GM23338 (cell line): ENCODE measurements at regions not wholly inside any gene's neighbourhood (a gene's known extent, or its start where the extent isn't known, plus 50 kb on each side); places are given as distances from the start of the nearest gene placed in this dataset.

Experiments used
- ATAC-seq: fragments of 200-7000 bp; cut with Tn5 transposase; 3 replicates; pipeline ENCODE4 v1.9.1; 2020
- DNase-seq: peaks from one replicate; pipeline ENCODE4 v3.0.0-alpha.2; 2015; ENCODE audit warnings: low spot score
- H2AFZ ChIP-seq: fragments of 200-600 bp; sonication (generic); 2 replicates; pipeline ENCODE4 v1.8.0; 2016; ENCODE audit warnings: antibody characterized with exemption, mild to moderate bottlenecking, moderate library complexity
- H3F3A ChIP-seq: fragments of 200-600 bp; sonication (generic); replicated peaks from 2 replicates; pipeline ENCODE4 v1.8.0; 2017; ENCODE audit warnings: antibody characterized with exemption, mixed run types, low read depth
- H3K27ac ChIP-seq: fragments of 200-600 bp; sonication (generic); 2 replicates; pipeline ENCODE4 v1.6.1; 2016; ENCODE audit warnings: low read depth
- H3K27me3 ChIP-seq: fragments of 200-600 bp; sonication (generic); 2 replicates; pipeline ENCODE4 v1.8.0; 2016; ENCODE audit warnings: mild to moderate bottlenecking, mixed run types, moderate library complexity; ENCODE audit not compliant: insufficient read depth
- H3K36me3 ChIP-seq: fragments of 200-600 bp; sonication (generic); 2 replicates; pipeline ENCODE4 v1.8.0; 2016; ENCODE audit warnings: mild to moderate bottlenecking; ENCODE audit not compliant: insufficient read depth
- H3K4me1 ChIP-seq: fragments of 200-600 bp; sonication (generic); 2 replicates; pipeline ENCODE4 v1.8.0; 2016; ENCODE audit warnings: mild to moderate bottlenecking, moderate library complexity; ENCODE audit not compliant: insufficient read depth
- H3K4me2 ChIP-seq: fragments of 200-600 bp; sonication (generic); 2 replicates; pipeline ENCODE4 v1.7.1; 2017; ENCODE audit warnings: mixed run types
- H3K4me3 ChIP-seq: fragments of 200-600 bp; sonication (generic); 2 replicates; pipeline ENCODE4 v1.6.1; 2016; ENCODE audit warnings: mixed run types
- H3K79me2 ChIP-seq: fragments of 200-600 bp; sonication (generic); replicated peaks from 2 replicates; pipeline ENCODE4 v1.8.0; 2017; ENCODE audit warnings: mild to moderate bottlenecking; ENCODE audit not compliant: insufficient read depth
- H3K9me2 ChIP-seq: fragments of 200-600 bp; sonication (generic); 2 replicates; pipeline ENCODE4 v1.8.0; 2017; ENCODE audit not compliant: insufficient read depth
- H4K20me1 ChIP-seq: fragments of 200-600 bp; sonication (generic); replicated peaks from 2 replicates; pipeline ENCODE4 v1.8.0; 2017; ENCODE audit warnings: mild to moderate bottlenecking; ENCODE audit not compliant: insufficient read depth
- H3K27ac Mint-ChIP-seq: 2 replicates; pipeline ENCODE4 v1.8.0; 2020; ENCODE audit warnings: inconsistent platforms, mild to moderate bottlenecking, moderate library complexity, mixed read lengths
- H3K27me3 Mint-ChIP-seq: 3 replicates; pipeline ENCODE4 v1.8.0; 2022; ENCODE audit warnings: low read depth, mild to moderate bottlenecking, moderate library complexity, mixed read lengths, inconsistent platforms; ENCODE audit not compliant: insufficient read depth, poor library complexity
- H3K36me3 Mint-ChIP-seq: 3 replicates; pipeline ENCODE4 v1.8.0; 2021; ENCODE audit warnings: low read depth, mild to moderate bottlenecking, inconsistent platforms, moderate library complexity, mixed read lengths
- H3K4me1 Mint-ChIP-seq: 3 replicates; pipeline ENCODE4 v1.8.0; 2020; ENCODE audit warnings: mild to moderate bottlenecking, inconsistent platforms, mixed read lengths
- H3K4me3 Mint-ChIP-seq: 3 replicates; pipeline ENCODE4 v1.8.0; 2021; ENCODE audit warnings: moderate library complexity, mild to moderate bottlenecking, inconsistent platforms, mixed read lengths
- H3K9me3 Mint-ChIP-seq: 3 replicates; pipeline ENCODE4 v1.8.0; 2020; ENCODE audit warnings: moderate library complexity, mild to moderate bottlenecking, inconsistent platforms, mixed read lengths
- CREB1 ChIP-seq: fragments of 250-450 bp; sonication (Bioruptor Pico); IDR thresholded peaks from 2 replicates; pipeline ENCODE4 v1.5.0; 2020; ENCODE audit warnings: low read depth, mild to moderate bottlenecking, moderate library complexity
- CTCF ChIP-seq, 2 experiments: fragments of 200-600 bp in 1 of 2; sonication (generic) in 1 of 2; conservative IDR thresholded peaks; 2 replicates each; pipeline versions ENCODE4 v1.5.1 to v1.6.1; 2016 to 2017; ENCODE audit warnings: antibody characterized with exemption in 2 of 2, low read depth in 2 of 2, mild to moderate bottlenecking in 2 of 2, moderate library complexity in 1 of 2
- ETS1 ChIP-seq: IDR thresholded peaks from 2 replicates; pipeline ENCODE4 v1.6.1; 2016; ENCODE audit warnings: antibody characterized with exemption
- EZH2 ChIP-seq: fragments of 200-600 bp; sonication (generic); IDR thresholded peaks from one replicate; pipeline ENCODE4 v1.8.0; 2017; ENCODE audit warnings: antibody characterized with exemption, mild to moderate bottlenecking, low read depth; ENCODE audit not compliant: unreplicated experiment
- EZH2phosphoT487 ChIP-seq: fragments of 200-600 bp; sonication (generic); IDR thresholded peaks from one replicate; pipeline ENCODE4 v1.8.1; 2018; ENCODE audit warnings: antibody characterized with exemption; ENCODE audit not compliant: unreplicated experiment
- JUNB ChIP-seq: IDR thresholded peaks from one replicate; pipeline ENCODE4 v1.6.1; 2016; ENCODE audit warnings: antibody characterized with exemption; ENCODE audit not compliant: unreplicated experiment
- NANOG ChIP-seq: IDR thresholded peaks from 2 replicates; pipeline ENCODE4 v1.6.1; 2016; ENCODE audit warnings: antibody characterized with exemption, borderline replicate concordance
- POLR2AphosphoS5 ChIP-seq: IDR thresholded peaks from 2 replicates; pipeline ENCODE4 v1.6.1; 2016; ENCODE audit warnings: antibody characterized with exemption, low read depth
- STAT1 ChIP-seq: IDR thresholded peaks from one replicate; pipeline ENCODE4 v1.6.1; 2016; ENCODE audit warnings: antibody characterized with exemption; ENCODE audit not compliant: unreplicated experiment
- ZNF114 ChIP-seq: fragments of 250-450 bp; sonication (Bioruptor Pico); IDR thresholded peaks from 2 replicates; pipeline ENCODE4 v1.5.0; 2020; ENCODE audit warnings: mild to moderate bottlenecking, moderate library complexity
- ZNF331 ChIP-seq: fragments of 250-450 bp; sonication (Bioruptor Pico); IDR thresholded peaks from 2 replicates; pipeline ENCODE4 v1.5.0; 2020; ENCODE audit warnings: low read depth, mild to moderate bottlenecking, moderate library complexity
- ZNF462 ChIP-seq: fragments of 250-450 bp; sonication (Bioruptor Pico); IDR thresholded peaks from 2 replicates; pipeline ENCODE4 v1.5.0; 2020; ENCODE audit warnings: mild to moderate bottlenecking, moderate library complexity
- TF ChIP-seq, protein P1 (sequence below): IDR thresholded peaks from one replicate; pipeline ENCODE4 v1.6.1; 2018; ENCODE audit warnings: antibody characterized with exemption; ENCODE audit not compliant: unreplicated experiment

- H3K79me2 ChIP-seq, result no peaks in the 10 kb centered on the region
- DNase-seq, result no peak
Measured at GRCh38 chr20:60459212-60459611, 501.0 kb downstream of the CDH26 start.

More at GRCh38 chr20:60459212-60459611, 501.0 kb downstream of the CDH26 start:
- no peak overlapping the region for H3K27ac ChIP-seq
- no peak overlapping the region for H3K4me3 ChIP-seq
- ATAC-seq, result no peak
- TF ChIP-seq ZNF331 (no peak), POLR2AphosphoS5 (no peak), ZNF462 (no peak), JUNB (no peak), EZH2phosphoT487 (no peak), ZNF114 (no peak), EZH2 (no peak), CTCF (conservative IDR thresholded peaks at IDR 0.05; ENCODE audit: low read depth in 2 of 2) (no peak), STAT1 (no peak), CREB1 (CRISPR knock-in tag) (no peak), ETS1 (no peak), NANOG (no peak)
- TF ChIP-seq, protein P1, sequence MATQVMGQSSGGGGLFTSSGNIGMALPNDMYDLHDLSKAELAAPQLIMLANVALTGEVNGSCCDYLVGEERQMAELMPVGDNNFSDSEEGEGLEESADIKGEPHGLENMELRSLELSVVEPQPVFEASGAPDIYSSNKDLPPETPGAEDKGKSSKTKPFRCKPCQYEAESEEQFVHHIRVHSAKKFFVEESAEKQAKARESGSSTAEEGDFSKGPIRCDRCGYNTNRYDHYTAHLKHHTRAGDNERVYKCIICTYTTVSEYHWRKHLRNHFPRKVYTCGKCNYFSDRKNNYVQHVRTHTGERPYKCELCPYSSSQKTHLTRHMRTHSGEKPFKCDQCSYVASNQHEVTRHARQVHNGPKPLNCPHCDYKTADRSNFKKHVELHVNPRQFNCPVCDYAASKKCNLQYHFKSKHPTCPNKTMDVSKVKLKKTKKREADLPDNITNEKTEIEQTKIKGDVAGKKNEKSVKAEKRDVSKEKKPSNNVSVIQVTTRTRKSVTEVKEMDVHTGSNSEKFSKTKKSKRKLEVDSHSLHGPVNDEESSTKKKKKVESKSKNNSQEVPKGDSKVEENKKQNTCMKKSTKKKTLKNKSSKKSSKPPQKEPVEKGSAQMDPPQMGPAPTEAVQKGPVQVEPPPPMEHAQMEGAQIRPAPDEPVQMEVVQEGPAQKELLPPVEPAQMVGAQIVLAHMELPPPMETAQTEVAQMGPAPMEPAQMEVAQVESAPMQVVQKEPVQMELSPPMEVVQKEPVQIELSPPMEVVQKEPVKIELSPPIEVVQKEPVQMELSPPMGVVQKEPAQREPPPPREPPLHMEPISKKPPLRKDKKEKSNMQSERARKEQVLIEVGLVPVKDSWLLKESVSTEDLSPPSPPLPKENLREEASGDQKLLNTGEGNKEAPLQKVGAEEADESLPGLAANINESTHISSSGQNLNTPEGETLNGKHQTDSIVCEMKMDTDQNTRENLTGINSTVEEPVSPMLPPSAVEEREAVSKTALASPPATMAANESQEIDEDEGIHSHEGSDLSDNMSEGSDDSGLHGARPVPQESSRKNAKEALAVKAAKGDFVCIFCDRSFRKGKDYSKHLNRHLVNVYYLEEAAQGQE, result no peak
- Mint-ChIP-seq H3K27me3 (no peaks in the 10 kb centered on the region), H3K9me3 (no peaks in the 10 kb centered on the region; the same call in none of the 3 replicates), H3K36me3 (no peaks in the 10 kb centered on the region; the same call in 2 of the 3 replicates), H3K4me3 (no peak overlapping the region), H3K27ac (no peak overlapping the region), H3K4me1 (no peaks in the 10 kb centered on the region)
- H4K20me1 ChIP-seq, result no peaks in the 10 kb centered on the region
- H3K27me3 ChIP-seq, result no peaks in the 10 kb centered on the region
- no peaks in the 10 kb centered on the region for H3K4me1 ChIP-seq
- peaks cover 6% of the 10 kb centered on the region; the same call in 1 of the 2 replicates for H3K36me3 ChIP-seq
- H3K4me2 ChIP-seq, result no peak overlapping the region
- no peak overlapping the region for H2AFZ ChIP-seq
- no peaks in the 10 kb centered on the region for H3F3A ChIP-seq
- H3K9me2 ChIP-seq, result no peaks in the 10 kb centered on the region; the same call in 1 of the 2 replicates
